Breast epithelium (tissue), 3 donors: ENCODE measurements at regions not wholly inside any gene's neighbourhood (a gene's known extent, or its start where the extent isn't known, plus 50 kb on each side); places are given as distances from the start of the nearest gene placed in this dataset.

Source experiments
- CTCF ChIP-seq, 3 donors: fragments of 450-650 bp; IDR thresholded peaks; one replicate each; pipeline ENCODE4 v1.5.1; 2016 to 2017; ENCODE audit warnings: antibody characterized with exemption in 3 of 3, mild to moderate bottlenecking in 3 of 3, moderate library complexity in 3 of 3
- POLR2A ChIP-seq: fragments of 450-650 bp; IDR thresholded peaks from one replicate; pipeline ENCODE4 v1.6.1; 2016; ENCODE audit warnings: antibody characterized with exemption, mild to moderate bottlenecking, moderate library complexity
- POLR2AphosphoS5 ChIP-seq, 3 donors: sonication (generic); formaldehyde crosslinking; IDR thresholded peaks; one replicate each; pipeline ENCODE4 v1.6.1; 2017; ENCODE audit warnings: antibody characterized with exemption in 3 of 3

- no peak for TF ChIP-seq CTCF (IDR thresholded peaks at IDR 0.05)
- TF ChIP-seq POLR2AphosphoS5 (IDR thresholded peaks at IDR 0.05) = no peak
- no peak for TF ChIP-seq POLR2A
Measured at GRCh38 chr6:22800451-22800850, 231.1 kb downstream of the HDGFL1 start.
